ENCODE measurements at regions not wholly inside any gene's neighbourhood (a gene's known extent, or its start where the extent isn't known, plus 50 kb on each side); places are given as distances from the start of the nearest gene placed in this dataset.

GRCh38 chr18:53765211-53765610 is 459.3 kb downstream of the MBD2 start:
- CTCF ChIA-PET = no interaction called here
- H3K36me3 Mint-ChIP-seq = no peaks in the 10 kb centered on the region
- no peaks in the 10 kb centered on the region for H3K4me1 Mint-ChIP-seq
- ATAC-seq (no peak), DNase-seq (no peak)
- peaks cover 4% of the 10 kb centered on the region for H3K9me3 Mint-ChIP-seq (ENCODE audit: low read depth)
- H3K27ac Mint-ChIP-seq = no peak overlapping the region
- H3K27me3 Mint-ChIP-seq = no peaks in the 10 kb centered on the region
- H3K4me3 Mint-ChIP-seq = no peak overlapping the region

- CTCF ChIA-PET = no interaction called here
- ATAC-seq (no peak), DNase-seq (no peak)
- Mint-ChIP-seq H3K9me3 (ENCODE audit: low read depth) (peaks cover 3% of the 10 kb centered on the region), H3K4me3 (no peak overlapping the region), H3K27me3 (no peaks in the 10 kb centered on the region), H3K27ac (no peak overlapping the region), H3K4me1 (no peaks in the 10 kb centered on the region), H3K36me3 (no peaks in the 10 kb centered on the region)
Observed at GRCh38 chr18:53764086-53764485, 460.4 kb downstream of the MBD2 start.

- H3K9me3 Mint-ChIP-seq (ENCODE audit: low read depth) = peaks cover 2% of the 10 kb centered on the region
- H3K4me1 Mint-ChIP-seq = no peaks in the 10 kb centered on the region
- H3K4me3 Mint-ChIP-seq = no peak overlapping the region
- no peak for ATAC-seq
- H3K36me3 Mint-ChIP-seq = no peaks in the 10 kb centered on the region
- CTCF ChIA-PET = no interaction called here
- no peak for DNase-seq
- no peaks in the 10 kb centered on the region for H3K27me3 Mint-ChIP-seq
- no peak overlapping the region for H3K27ac Mint-ChIP-seq
Observed at GRCh38 chr18:53757328-53757727, 467.1 kb downstream of the MBD2 start.

- CTCF ChIA-PET = no interaction called here
- H3K27ac Mint-ChIP-seq = no peak overlapping the region
- no peaks in the 10 kb centered on the region for H3K27me3 Mint-ChIP-seq
- DNase-seq = no peak
- H3K9me3 Mint-ChIP-seq (ENCODE audit: low read depth) = peaks cover under 1% of the 10 kb centered on the region
- no peaks in the 10 kb centered on the region for H3K4me1 Mint-ChIP-seq
- no peak overlapping the region for H3K4me3 Mint-ChIP-seq
- H3K36me3 Mint-ChIP-seq = no peaks in the 10 kb centered on the region
- ATAC-seq = no peak
Observed at GRCh38 chr18:53756610-53756972, 467.9 kb downstream of the MBD2 start.

GRCh38 chr18:53755914-53756609 is 468.4 kb downstream of the MBD2 start:
- CTCF ChIA-PET = no interaction called here

GRCh38 chr18:53754154-53754553 is 470.3 kb downstream of the MBD2 start:
- CTCF ChIA-PET = no interaction called here
- DNase-seq = no peak
- H3K27ac Mint-ChIP-seq = no peak overlapping the region
- ATAC-seq = no peak
- H3K4me3 Mint-ChIP-seq = no peak overlapping the region
- no peaks in the 10 kb centered on the region for H3K4me1 Mint-ChIP-seq
- H3K9me3 Mint-ChIP-seq (ENCODE audit: low read depth) = peaks cover 2% of the 10 kb centered on the region
- no peaks in the 10 kb centered on the region for H3K27me3 Mint-ChIP-seq
- H3K36me3 Mint-ChIP-seq = no peaks in the 10 kb centered on the region

More at GRCh38 chr18:53755914-53756609, 468.4 kb downstream of the MBD2 start:
- Mint-ChIP-seq H3K9me3 (ENCODE audit: low read depth) (no peaks in the 10 kb centered on the region), H3K27ac (no peak overlapping the region), H3K27me3 (no peaks in the 10 kb centered on the region), H3K36me3 (no peaks in the 10 kb centered on the region), H3K4me1 (no peaks in the 10 kb centered on the region), H3K4me3 (no peak overlapping the region)
- ATAC-seq (no peak), DNase-seq (no peak)

- CTCF ChIA-PET = no interaction called here
- ATAC-seq (no peak), DNase-seq (no peak)
- Mint-ChIP-seq H3K4me1 (no peaks in the 10 kb centered on the region), H3K36me3 (no peaks in the 10 kb centered on the region), H3K9me3 (ENCODE audit: low read depth) (peaks cover 2% of the 10 kb centered on the region), H3K27me3 (no peaks in the 10 kb centered on the region), H3K27ac (no peak overlapping the region), H3K4me3 (no peak overlapping the region)
Observed at GRCh38 chr18:53753601-53754000, 470.9 kb downstream of the MBD2 start.

GRCh38 chr18:53752781-53753367 is 471.6 kb downstream of the MBD2 start:
- no peak overlapping the region for H3K27ac Mint-ChIP-seq
- peaks cover 2% of the 10 kb centered on the region for H3K9me3 Mint-ChIP-seq (ENCODE audit: low read depth)
- H3K36me3 Mint-ChIP-seq = no peaks in the 10 kb centered on the region
- H3K4me3 Mint-ChIP-seq = no peak overlapping the region
- CTCF ChIA-PET = no interaction called here
- H3K27me3 Mint-ChIP-seq = no peaks in the 10 kb centered on the region
- DNase-seq (no peak), ATAC-seq (no peak)
- no peaks in the 10 kb centered on the region for H3K4me1 Mint-ChIP-seq

- Mint-ChIP-seq H3K27me3 (no peaks in the 10 kb centered on the region), H3K4me1 (no peaks in the 10 kb centered on the region), H3K9me3 (ENCODE audit: low read depth) (peaks cover 5% of the 10 kb centered on the region), H3K27ac (no peak overlapping the region), H3K4me3 (no peak overlapping the region), H3K36me3 (no peaks in the 10 kb centered on the region)
- ATAC-seq (no peak), DNase-seq (no peak)
- CTCF ChIA-PET = no interaction called here
Observed at GRCh38 chr18:53749766-53750165, 474.7 kb downstream of the MBD2 start.

GRCh38 chr18:53747663-53748160 is 476.8 kb downstream of the MBD2 start:
- Mint-ChIP-seq H3K27ac (no peak overlapping the region), H3K4me3 (no peak overlapping the region), H3K4me1 (no peaks in the 10 kb centered on the region), H3K9me3 (ENCODE audit: low read depth) (peaks cover 5% of the 10 kb centered on the region), H3K27me3 (no peaks in the 10 kb centered on the region), H3K36me3 (no peaks in the 10 kb centered on the region)
- DNase-seq = no peak
- CTCF ChIA-PET = no interaction called here
- ATAC-seq = no peak

- Mint-ChIP-seq H3K27me3 (no peaks in the 10 kb centered on the region), H3K4me3 (no peak overlapping the region), H3K27ac (no peak overlapping the region), H3K36me3 (no peaks in the 10 kb centered on the region), H3K9me3 (ENCODE audit: low read depth) (peaks cover 5% of the 10 kb centered on the region), H3K4me1 (no peaks in the 10 kb centered on the region)
- ATAC-seq = no peak
- CTCF ChIA-PET = no interaction called here
- DNase-seq = no peak
Observed at GRCh38 chr18:53747210-53747609, 477.3 kb downstream of the MBD2 start.

- no peaks in the 10 kb centered on the region for H3K27me3 Mint-ChIP-seq
- H3K36me3 Mint-ChIP-seq = no peaks in the 10 kb centered on the region
- no peak for DNase-seq
- CTCF ChIA-PET = no interaction called here
- H3K4me1 Mint-ChIP-seq = no peaks in the 10 kb centered on the region
- H3K27ac Mint-ChIP-seq = no peak overlapping the region
- no peak overlapping the region for H3K4me3 Mint-ChIP-seq
- ATAC-seq = no peak
- H3K9me3 Mint-ChIP-seq (ENCODE audit: low read depth) = peaks cover 5% of the 10 kb centered on the region
Observed at GRCh38 chr18:53745986-53746385, 478.5 kb downstream of the MBD2 start.

- Mint-ChIP-seq H3K9me3 (ENCODE audit: low read depth) (peaks cover 3% of the 10 kb centered on the region), H3K4me3 (no peak overlapping the region), H3K27me3 (no peaks in the 10 kb centered on the region), H3K4me1 (no peaks in the 10 kb centered on the region), H3K36me3 (no peaks in the 10 kb centered on the region), H3K27ac (no peak overlapping the region)
- DNase-seq (no peak), ATAC-seq (no peak)
- CTCF ChIA-PET = no interaction called here
Observed at GRCh38 chr18:53745224-53745967, 479.1 kb downstream of the MBD2 start.

GRCh38 chr18:53739700-53740099 is 484.8 kb downstream of the MBD2 start:
- Mint-ChIP-seq H3K27ac (no peak overlapping the region), H3K36me3 (no peaks in the 10 kb centered on the region), H3K4me1 (no peaks in the 10 kb centered on the region), H3K27me3 (no peaks in the 10 kb centered on the region), H3K4me3 (no peak overlapping the region), H3K9me3 (ENCODE audit: low read depth) (peaks cover 3% of the 10 kb centered on the region)
- no peak for DNase-seq
- no peak for ATAC-seq
- CTCF ChIA-PET = no interaction called here
